ENCODE measurements at regions not wholly inside any gene's neighbourhood (a gene's known extent, or its start where the extent isn't known, plus 50 kb on each side); places are given as distances from the start of the nearest gene placed in this dataset.

- no peak for TF ChIP-seq POLR2A (IDR thresholded peaks at IDR 0.05)
- TF ChIP-seq, protein P1, sequence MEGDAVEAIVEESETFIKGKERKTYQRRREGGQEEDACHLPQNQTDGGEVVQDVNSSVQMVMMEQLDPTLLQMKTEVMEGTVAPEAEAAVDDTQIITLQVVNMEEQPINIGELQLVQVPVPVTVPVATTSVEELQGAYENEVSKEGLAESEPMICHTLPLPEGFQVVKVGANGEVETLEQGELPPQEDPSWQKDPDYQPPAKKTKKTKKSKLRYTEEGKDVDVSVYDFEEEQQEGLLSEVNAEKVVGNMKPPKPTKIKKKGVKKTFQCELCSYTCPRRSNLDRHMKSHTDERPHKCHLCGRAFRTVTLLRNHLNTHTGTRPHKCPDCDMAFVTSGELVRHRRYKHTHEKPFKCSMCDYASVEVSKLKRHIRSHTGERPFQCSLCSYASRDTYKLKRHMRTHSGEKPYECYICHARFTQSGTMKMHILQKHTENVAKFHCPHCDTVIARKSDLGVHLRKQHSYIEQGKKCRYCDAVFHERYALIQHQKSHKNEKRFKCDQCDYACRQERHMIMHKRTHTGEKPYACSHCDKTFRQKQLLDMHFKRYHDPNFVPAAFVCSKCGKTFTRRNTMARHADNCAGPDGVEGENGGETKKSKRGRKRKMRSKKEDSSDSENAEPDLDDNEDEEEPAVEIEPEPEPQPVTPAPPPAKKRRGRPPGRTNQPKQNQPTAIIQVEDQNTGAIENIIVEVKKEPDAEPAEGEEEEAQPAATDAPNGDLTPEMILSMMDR (IDR thresholded peaks at IDR 0.05) = no peak
Observed at GRCh38 chr3:23648326-23648995, 157.3 kb upstream of the UBE2E1 start.
